ENCODE measurements at regions not wholly inside any gene's neighbourhood (a gene's known extent, or its start where the extent isn't known, plus 50 kb on each side); places are given as distances from the start of the nearest gene placed in this dataset.

DNA sequence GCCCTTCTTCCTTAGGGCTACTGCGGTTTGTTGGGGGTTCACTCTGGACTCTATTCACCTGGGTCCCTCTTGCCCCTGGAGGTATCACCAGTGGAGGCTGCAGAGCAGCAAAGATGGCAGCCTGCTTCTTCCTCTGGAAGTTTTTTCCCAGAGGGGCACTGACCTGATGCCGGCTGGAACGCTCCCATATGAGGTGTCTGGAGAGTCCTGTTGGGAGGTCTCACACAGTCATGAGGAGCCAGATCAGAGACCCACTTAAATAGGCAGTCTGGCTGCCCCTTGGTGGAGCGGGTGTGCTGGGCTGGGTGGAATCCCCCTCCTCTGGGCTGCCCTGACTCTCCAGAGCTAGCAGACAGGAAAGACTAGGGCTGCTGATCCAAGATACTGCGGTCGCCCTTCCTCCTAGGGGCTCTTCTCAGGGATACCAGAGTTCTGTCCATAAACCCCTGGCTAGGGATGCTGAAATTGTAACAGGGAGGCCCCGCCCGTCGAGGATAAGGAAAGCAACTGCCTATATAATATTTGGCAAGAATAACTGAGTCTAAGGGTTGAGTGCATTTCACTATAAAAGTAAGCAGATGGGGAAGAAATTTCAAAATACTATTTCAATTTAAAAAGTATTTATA, 140.7 kb downstream of the NOL4 start:
- no peak for DNase-seq (ENCODE audit: low spot score)
- intact Hi-C loops (cut with DNase I): no loop called here

DNA sequence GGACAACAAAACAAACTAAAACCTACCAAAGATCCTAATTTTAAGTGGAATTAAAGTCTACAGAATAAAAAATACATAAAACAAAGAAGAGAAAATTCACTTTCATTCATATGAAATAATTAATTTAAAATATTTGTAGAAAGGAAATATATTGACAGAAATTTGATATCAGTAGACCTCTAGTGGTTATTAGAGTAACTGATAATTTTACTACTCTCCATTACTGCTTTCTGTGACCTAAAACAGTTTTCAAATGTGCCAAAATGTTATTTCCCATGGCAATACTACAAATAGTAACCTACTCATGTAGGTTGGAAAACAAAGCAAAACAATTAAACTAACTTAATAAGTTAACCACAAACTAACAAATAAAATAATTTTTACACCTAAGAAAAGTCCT, 147.1 kb downstream of the NOL4 start:
- intact Hi-C loops (cut with DNase I): no loop called here
- DNase-seq (ENCODE audit: low spot score): no peak

DNA sequence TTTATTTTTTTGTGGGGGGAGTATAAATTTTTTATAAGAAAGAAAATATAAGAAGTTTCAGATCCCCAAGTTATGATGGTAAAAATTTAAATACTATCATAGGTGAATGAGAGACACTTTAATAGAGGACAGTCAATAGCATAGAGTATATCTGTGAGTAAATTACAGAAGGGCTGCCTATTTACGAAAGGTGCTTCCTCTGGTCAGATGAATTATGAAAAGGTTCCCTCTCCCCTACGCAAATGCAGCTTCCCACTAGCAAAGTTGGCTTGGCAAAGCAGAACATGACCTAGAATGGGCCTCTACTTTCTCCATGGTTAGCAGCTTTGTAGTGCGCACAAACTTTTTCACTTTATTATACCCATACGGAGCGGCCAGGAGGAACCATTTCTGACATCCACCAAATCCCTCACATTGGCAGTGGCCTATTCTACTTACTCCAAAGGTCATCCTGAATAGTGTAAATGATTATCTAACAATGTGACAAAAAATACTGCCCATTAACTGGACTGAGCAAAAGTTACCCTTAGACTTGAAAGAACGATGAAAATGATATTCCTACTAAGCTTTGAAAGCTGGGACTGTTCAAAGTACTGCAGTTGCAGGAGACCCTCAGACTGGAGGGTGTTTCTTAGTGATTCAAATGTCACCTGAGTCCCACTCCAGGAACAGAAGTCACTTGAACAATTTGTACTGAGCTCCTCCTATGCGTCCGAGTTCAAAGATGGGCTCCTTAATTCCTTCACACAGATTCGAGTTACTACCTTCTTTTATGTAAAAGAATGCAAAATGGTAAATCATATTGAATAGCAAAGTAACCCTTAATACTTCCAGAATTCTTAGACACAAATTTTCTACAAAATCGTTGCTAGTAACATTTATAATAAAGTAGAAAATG, 148.5 kb downstream of the NOL4 start:
- no peak for DNase-seq (ENCODE audit: low spot score)
- intact Hi-C loops (cut with DNase I): no loop called here

DNA sequence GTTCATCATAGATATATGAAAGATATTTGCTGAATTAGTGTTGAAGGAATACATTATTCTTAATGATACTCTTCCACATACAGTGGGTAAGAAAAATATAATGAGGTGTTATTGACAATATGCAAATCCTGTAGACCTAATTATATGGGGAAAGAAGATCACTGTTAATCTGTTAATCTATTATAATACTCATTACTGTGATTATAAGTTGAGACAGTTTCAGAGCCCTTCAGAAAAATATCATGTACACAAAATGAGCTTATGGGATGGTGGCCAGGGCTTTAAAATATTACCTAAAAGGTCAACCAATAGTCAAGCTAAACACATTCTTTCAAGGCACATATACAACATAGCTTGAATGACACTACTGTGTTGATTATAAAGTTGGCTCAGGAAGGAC, 163.5 kb downstream of the NOL4 start:
- intact Hi-C loops (cut with DNase I): no loop called here

GRCh38 chr18:34055227-34055626, 169.5 kb downstream of the NOL4 start:
- intact Hi-C loops (cut with DNase I): no loop called here
- DNase-seq (ENCODE audit: low spot score): no peak

More for the DNA sequence above, 163.5 kb downstream of the NOL4 start:
- no peak for DNase-seq (ENCODE audit: low spot score)

DNA sequence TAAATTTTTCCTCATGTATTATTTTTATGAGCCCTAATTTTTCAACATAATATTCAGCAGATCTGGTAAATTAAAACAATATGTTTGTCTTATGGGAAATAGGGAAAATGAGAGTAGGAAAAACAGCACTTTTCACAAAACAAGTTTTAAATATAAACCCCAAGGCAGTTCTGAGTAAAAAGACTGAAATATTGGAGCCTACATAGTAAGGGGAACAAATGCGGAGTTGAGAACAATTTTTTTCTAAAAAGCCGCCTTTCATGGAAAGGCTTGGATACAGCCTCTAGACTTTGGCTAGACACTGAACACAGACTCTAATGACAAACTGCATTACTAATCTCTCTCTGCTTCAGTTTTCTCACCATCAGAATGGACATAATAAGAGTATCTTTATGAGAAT, 174.1 kb downstream of the NOL4 start:
- DNase-seq (ENCODE audit: low spot score): no peak
- intact Hi-C loops (cut with DNase I): no loop called here

- intact Hi-C loops (cut with DNase I): no loop called here
- DNase-seq (ENCODE audit: low spot score): no peak
Observed at GRCh38 chr18:34049511-34049910, 175.2 kb downstream of the NOL4 start.

DNA sequence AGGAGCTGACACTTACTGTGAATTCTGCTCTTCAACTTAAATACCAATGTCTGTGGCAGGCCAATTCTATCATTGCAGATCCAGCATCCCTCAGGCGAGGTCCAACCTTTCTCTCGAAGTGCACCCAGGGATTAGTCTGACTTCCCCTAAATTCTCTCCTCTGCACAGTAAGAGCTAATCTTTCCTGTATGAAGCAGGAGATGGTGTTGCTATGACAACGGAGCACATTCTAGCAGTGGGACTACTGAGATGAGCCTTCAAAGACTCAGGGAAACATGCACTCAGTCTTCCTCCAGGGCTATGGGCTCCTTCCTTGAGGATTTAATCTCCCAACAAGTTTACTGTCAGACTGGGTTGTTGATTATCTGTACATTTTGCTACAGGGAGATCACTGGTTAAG, 176.3 kb downstream of the NOL4 start:
- DNase-seq (ENCODE audit: low spot score): no peak
- intact Hi-C loops (cut with DNase I): no loop called here

DNA sequence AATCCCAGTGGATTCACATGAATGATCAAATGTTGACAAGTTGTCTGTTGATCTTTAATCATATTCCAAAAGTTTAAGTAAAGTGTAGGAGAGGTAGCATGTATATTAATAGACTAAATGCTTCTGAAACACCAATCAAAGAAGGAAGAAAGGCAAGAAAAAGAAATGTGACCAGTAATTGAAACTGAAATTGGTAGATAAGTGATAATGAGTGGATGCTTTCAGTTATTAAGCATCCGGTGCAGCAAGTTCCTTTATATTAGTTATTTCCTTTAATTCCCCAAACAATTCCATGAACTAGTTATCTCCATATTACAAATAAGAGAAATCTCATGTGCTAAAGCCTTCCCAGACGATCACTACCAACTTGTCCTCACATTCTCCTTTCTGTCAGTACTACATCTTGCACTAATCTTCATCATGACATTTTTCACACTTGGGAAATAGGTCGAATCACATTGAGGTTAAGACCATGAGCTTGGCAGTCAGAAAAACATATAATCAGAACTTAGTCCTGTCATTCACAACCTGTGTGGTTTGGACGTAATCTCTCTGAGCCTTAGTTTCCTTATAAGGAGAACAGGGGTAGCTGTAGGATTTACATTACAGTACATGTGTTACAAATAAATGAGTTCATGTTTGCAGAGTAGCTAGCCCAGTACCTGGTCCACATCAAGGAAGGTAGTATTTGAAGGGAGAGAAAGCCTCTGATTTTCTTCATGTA, 182.1 kb downstream of the NOL4 start:
- intact Hi-C loops (cut with DNase I): no loop called here
- DNase-seq (ENCODE audit: low spot score): no peak

DNA sequence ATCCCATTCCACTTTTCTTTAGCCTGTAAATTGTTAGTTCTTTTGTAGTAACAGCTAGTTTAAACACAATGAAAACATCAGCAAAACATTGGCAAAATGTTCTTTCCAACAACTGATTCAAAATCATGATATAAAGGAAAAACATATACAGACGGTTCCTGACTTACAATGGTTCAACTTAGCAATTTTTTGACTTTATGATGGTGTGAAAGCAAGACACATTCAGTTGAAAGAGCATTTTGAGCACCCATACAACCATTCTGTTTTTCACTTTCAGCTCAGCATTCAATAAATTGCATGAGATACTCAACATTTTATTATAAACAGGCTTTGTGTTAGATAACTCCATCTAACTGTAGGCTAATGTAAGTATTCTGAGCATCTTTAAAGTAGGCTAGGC, 185.1 kb downstream of the NOL4 start:
- no peak for DNase-seq (ENCODE audit: low spot score)
- intact Hi-C loops (cut with DNase I): no loop called here

- no peak for DNase-seq (ENCODE audit: low spot score)
- intact Hi-C loops (cut with DNase I): no loop called here
Observed at GRCh38 chr18:34039201-34039600, 185.5 kb downstream of the NOL4 start.

GRCh38 chr18:34038086-34038485, 186.6 kb downstream of the NOL4 start:
- intact Hi-C loops (cut with DNase I): no loop called here

GRCh38 chr18:34033968-34034367, 190.7 kb downstream of the NOL4 start:
- no peak for DNase-seq (ENCODE audit: low spot score)
- intact Hi-C loops (cut with DNase I): no loop called here

More at GRCh38 chr18:34038086-34038485, 186.6 kb downstream of the NOL4 start:
- DNase-seq (ENCODE audit: low spot score): no peak

GRCh38 chr18:34031810-34032209, 192.9 kb downstream of the NOL4 start:
- DNase-seq (ENCODE audit: low spot score): no peak
- intact Hi-C loops (cut with DNase I): no loop called here

DNA sequence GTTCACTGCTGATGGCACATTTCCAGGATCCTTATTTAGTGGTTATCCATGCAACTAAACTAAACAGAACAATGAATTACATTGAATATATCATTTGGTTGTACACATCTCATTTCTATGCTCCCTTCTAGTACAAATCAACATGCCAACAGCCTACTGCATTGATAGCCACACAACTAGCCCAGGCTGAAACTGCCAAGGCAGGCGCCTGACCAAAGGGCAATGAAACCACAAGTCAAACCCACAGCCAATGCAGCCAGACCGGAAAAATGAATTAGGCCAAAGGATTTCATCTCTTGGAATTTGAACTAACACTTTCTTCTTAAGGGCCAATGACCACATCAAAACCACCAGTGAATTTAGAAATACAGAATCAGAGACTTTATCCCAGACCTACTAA, 196.4 kb downstream of the NOL4 start:
- intact Hi-C loops (cut with DNase I): no loop called here

DNA sequence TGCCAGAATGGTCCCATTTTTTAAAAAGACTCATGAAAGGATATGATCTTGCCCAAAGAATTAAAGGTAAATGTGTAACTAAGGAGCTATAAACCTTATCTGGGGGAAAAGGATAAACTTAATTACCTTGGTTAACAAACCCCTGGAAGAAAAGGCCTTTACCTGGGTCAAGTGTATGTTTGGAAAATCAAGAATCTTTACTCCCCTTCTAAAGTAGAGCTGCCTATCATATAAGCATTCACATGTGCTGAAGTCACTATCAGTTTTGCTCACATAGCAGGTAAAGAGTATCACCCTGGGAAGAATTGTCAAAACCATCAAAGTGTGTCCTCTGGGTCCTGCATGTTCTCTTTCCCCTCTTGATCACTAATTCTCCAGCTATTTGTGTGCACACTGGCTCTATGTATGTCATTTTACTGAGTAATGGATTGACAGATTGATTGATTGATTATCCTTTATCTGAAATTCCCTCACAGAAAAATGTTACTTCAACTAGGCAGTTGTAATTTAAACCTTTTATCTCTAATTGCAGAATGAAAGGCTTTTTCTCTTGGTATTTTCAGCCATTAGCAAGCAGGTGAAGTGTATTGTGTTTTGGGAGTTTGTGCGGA, 199.4 kb downstream of the NOL4 start:
- intact Hi-C loops (cut with DNase I): no loop called here
- DNase-seq (ENCODE audit: low spot score): no peak

More for the DNA sequence above, 196.4 kb downstream of the NOL4 start:
- DNase-seq (ENCODE audit: low spot score): no peak

DNA sequence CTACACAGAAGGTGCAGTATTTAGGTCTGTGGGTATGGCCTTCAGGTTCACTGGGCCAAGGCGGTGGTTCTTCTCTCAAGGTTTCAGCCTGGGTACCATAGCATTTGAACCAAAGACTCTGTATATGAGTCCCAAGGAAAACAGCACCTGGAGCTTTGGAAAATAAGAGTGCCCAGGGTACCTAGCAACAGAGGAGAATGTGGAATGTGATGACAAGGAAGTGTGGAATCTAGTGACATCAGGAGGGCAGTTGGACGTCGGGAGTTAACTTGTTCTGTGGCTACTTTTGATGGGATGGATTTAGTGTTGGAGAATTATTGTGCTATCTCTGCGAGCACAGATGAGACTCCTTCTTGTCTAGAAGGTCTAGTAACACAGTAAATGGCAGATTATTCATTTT, 201.2 kb downstream of the NOL4 start:
- no peak for DNase-seq (ENCODE audit: low spot score)
- intact Hi-C loops (cut with DNase I): no loop called here

DNA sequence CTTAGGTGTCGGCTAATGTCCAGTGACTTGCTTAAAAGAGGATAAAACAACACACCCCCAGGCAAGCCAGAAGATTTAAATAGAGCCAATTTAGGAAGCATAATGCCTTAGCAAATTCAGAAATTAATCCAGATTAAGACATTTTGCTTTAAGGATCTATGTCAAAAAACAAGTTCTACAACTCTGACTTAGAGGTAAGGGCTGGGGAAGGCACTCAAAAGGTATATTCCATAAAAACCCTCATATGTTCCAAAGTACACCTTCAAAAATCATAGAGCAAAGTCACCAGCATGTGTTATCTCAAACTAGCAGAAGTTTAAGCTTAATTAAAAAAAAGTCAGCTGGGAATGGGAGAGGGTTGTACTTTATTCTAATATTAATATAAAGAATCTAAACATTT, 206.4 kb downstream of the NOL4 start:
- intact Hi-C loops (cut with DNase I): no loop called here
- no peak for DNase-seq (ENCODE audit: low spot score)

DNA sequence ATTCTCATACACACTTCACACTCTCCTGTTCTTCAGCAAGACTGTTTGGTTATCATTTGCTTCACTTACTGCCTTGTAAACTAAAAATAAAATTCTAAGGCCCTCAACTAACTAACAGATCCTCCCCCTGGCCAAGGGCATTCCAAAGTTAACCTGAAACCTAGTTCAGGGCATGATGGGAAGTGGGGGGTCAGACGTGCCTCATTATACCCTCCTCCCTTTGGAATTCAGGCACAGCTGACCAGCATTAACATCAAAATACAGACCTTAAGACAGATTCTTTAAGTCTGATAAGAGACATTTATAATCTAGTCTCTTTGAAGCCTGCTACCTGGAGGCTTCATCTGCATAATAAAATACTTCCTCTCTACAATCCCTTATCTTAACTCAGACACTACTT, 221.0 kb downstream of the NOL4 start:
- intact Hi-C loops (cut with DNase I): no loop called here
- no peak for DNase-seq (ENCODE audit: low spot score)

- intact Hi-C loops (cut with DNase I): no loop called here
- no peak for DNase-seq (ENCODE audit: low spot score)
Observed at GRCh38 chr18:34002130-34002529, 222.6 kb downstream of the NOL4 start.

Data from cardiac septum (tissue), 1 donor.